IMR-90 (cell line): ENCODE measurements at regions not wholly inside any gene's neighbourhood (a gene's known extent, or its start where the extent isn't known, plus 50 kb on each side); places are given as distances from the start of the nearest gene placed in this dataset.

ENCODE experiments used
- ATAC-seq: fragments of 200-7000 bp; cut with Tn5 transposase; 2 replicates; pipeline ENCODE4 v1.9.1; 2020; ENCODE audit warnings: low read depth, mild to moderate bottlenecking, moderate library complexity
- BruUV-seq: library from RNA; stranded (reverse); fragments of 400-500 nt; replicated peaks from 2 replicates; lab custom pipeline; 2021; lab: Mats Ljungman, UMichigan
- CTCF ChIA-PET: fragments of 300-600 bp; formaldehyde crosslinking; extraction: SDS; loops from one replicate; lab custom pipeline; 2021; ENCODE audit warnings: antibody characterized with exemption; lab: Yijun Ruan, JAX
- POLR2A ChIA-PET: fragments of 300-600 bp; sonication (Branson Sonifier 250); formaldehyde crosslinking; loops from one replicate; lab custom pipeline; 2022; ENCODE audit warnings: antibody characterized with exemption; ENCODE audit not compliant: unreplicated experiment; lab: Charles Lee
- DNase-seq: peaks from one replicate; pipeline ENCODE4 v3.0.0; 2013
- H2AFZ ChIP-seq: replicated peaks from 2 replicates; pipeline ENCODE3; 2013; ENCODE audit warnings: low read length, mild to moderate bottlenecking; ENCODE audit not compliant: poor library complexity
- H2AK5ac ChIP-seq: 2 replicates; pipeline ENCODE4 v1.6.1; 2013; ENCODE audit warnings: low read depth, low read length, inconsistent platforms
- H2AK9ac ChIP-seq: replicated peaks from 2 replicates; pipeline ENCODE3; 2013; ENCODE audit warnings: mild to moderate bottlenecking, low read depth, low read length, moderate library complexity; ENCODE audit not compliant: poor library complexity
- H2BK120ac ChIP-seq: 2 replicates; pipeline ENCODE4 v1.6.1; 2013; ENCODE audit warnings: low read depth, low read length, inconsistent platforms
- H2BK15ac ChIP-seq: 3 replicates; pipeline ENCODE4 v1.6.1; 2013; ENCODE audit warnings: low read depth, low read length, inconsistent platforms
- H2BK20ac ChIP-seq: 2 replicates; pipeline ENCODE4 v1.6.1; 2013; ENCODE audit warnings: low read depth, mild to moderate bottlenecking, inconsistent platforms, low read length, moderate library complexity
- H2BK5ac ChIP-seq: 2 replicates; pipeline ENCODE4 v1.6.1; 2013; ENCODE audit warnings: mild to moderate bottlenecking, low read depth, low read length, inconsistent platforms; ENCODE audit not compliant: poor library complexity, severe bottlenecking
- H3K14ac ChIP-seq: replicated peaks from 2 replicates; pipeline ENCODE4 v1.6.1; 2013; ENCODE audit warnings: low read depth, low read length, inconsistent platforms
- H3K18ac ChIP-seq: 2 replicates; pipeline ENCODE4 v1.6.1; 2013; ENCODE audit warnings: low read depth, low read length, control low read depth
- H3K23ac ChIP-seq: 2 replicates; pipeline ENCODE4 v1.6.1; 2013; ENCODE audit warnings: low read depth, low read length, inconsistent platforms
- H3K27ac ChIP-seq: 2 replicates; pipeline ENCODE4 v1.5.1; 2013; ENCODE audit warnings: mild to moderate bottlenecking, control low read depth, low read length; ENCODE audit not compliant: insufficient read depth
- H3K27me3 ChIP-seq: 2 replicates; pipeline ENCODE4 v1.6.1; 2013; ENCODE audit warnings: low read length; ENCODE audit not compliant: control insufficient read depth, insufficient read depth
- H3K36me3 ChIP-seq: 2 replicates; pipeline ENCODE4 v1.6.1; 2013; ENCODE audit warnings: low read length, mixed read lengths; ENCODE audit not compliant: control insufficient read depth, insufficient read depth
- H3K4ac ChIP-seq: 2 replicates; pipeline ENCODE4 v1.6.1; 2013; ENCODE audit warnings: low read depth, low read length, inconsistent platforms
- H3K4me1 ChIP-seq: 2 replicates; pipeline ENCODE4 v1.6.1; 2013; ENCODE audit warnings: low read length, mixed read lengths; ENCODE audit not compliant: control insufficient read depth, insufficient read depth
- H3K4me2 ChIP-seq: 2 replicates; pipeline ENCODE4 v1.6.1; 2013; ENCODE audit warnings: low read depth, mild to moderate bottlenecking, control low read depth, low read length, moderate library complexity
- H3K4me3 ChIP-seq: 2 replicates; pipeline ENCODE4 v1.5.1; 2013; ENCODE audit warnings: low read depth, mild to moderate bottlenecking, control low read depth, low read length, moderate library complexity; ENCODE audit not compliant: insufficient read depth
- H3K56ac ChIP-seq: 2 replicates; pipeline ENCODE4 v1.6.1; 2013; ENCODE audit warnings: low read length, inconsistent platforms; ENCODE audit not compliant: insufficient read depth; ENCODE audit errors: extremely low read depth
- H3K79me1 ChIP-seq, 2 experiments: 2 replicates each; pipeline ENCODE4 v1.6.1; 2013; ENCODE audit warnings: low read length in 2 of 2, inconsistent platforms in 1 of 2, low read depth in 1 of 2
- H3K9ac ChIP-seq: 2 replicates; pipeline ENCODE4 v1.6.1; 2013; ENCODE audit warnings: low read depth, low read length, control low read depth
- H3K9me1 ChIP-seq: 2 replicates; pipeline ENCODE4 v1.6.1; 2013; ENCODE audit warnings: low read length, inconsistent platforms; ENCODE audit not compliant: insufficient read depth
- H3K9me3 ChIP-seq: 2 replicates; pipeline ENCODE4 v1.6.1; 2013; ENCODE audit warnings: low read length; ENCODE audit not compliant: control insufficient read depth, insufficient read depth
- H4K20me1 ChIP-seq: 2 replicates; pipeline ENCODE4 v1.6.1; 2013; ENCODE audit warnings: low read length, inconsistent platforms; ENCODE audit not compliant: insufficient read depth
- H4K5ac ChIP-seq: 2 replicates; pipeline ENCODE4 v1.6.1; 2013; ENCODE audit warnings: mild to moderate bottlenecking, low read depth, low read length, control low read depth
- H4K8ac ChIP-seq, 2 experiments: 2 replicates each; pipeline ENCODE4 v1.6.1; 2013; ENCODE audit warnings: low read depth in 2 of 2, low read length in 2 of 2, control low read depth in 1 of 2, inconsistent platforms in 1 of 2
- H4K91ac ChIP-seq: 2 replicates; pipeline ENCODE4 v1.6.1; 2013; ENCODE audit warnings: low read depth, low read length, inconsistent platforms; ENCODE audit not compliant: insufficient read depth
- CEBPB ChIP-seq: IDR thresholded peaks from 2 replicates; pipeline ENCODE4 v1.6.1; 2012; ENCODE audit warnings: low read depth, low read length, improper control_type of control experiment
- MXI1 ChIP-seq: IDR thresholded peaks from 2 replicates; pipeline ENCODE4 v1.6.1; 2012; ENCODE audit warnings: low read depth, mild to moderate bottlenecking, low read length, moderate library complexity, borderline replicate concordance
- RCOR1 ChIP-seq: IDR thresholded peaks from 2 replicates; pipeline ENCODE4 v1.6.1; 2012; ENCODE audit warnings: mild to moderate bottlenecking, low read length, improper control_type of control experiment; ENCODE audit not compliant: insufficient replicate concordance
- USF2 ChIP-seq: fragments of 150-350 bp; IDR thresholded peaks from 2 replicates; pipeline ENCODE4 v1.6.1; 2017; ENCODE audit warnings: mild to moderate bottlenecking, antibody characterized with exemption, low read length, low read depth
- dilution Hi-C: fragments of 300-500 bp; cut with HindIII; formaldehyde crosslinking; loops from one replicate; pipeline ENCODE4 v1.14.3; 2018; ENCODE audit warnings: low sequenced_read_pairs; ENCODE audit not compliant: unreplicated experiment
- in situ Hi-C: fragments of 300-500 bp; cut with MboI; formaldehyde crosslinking; loops from 3 replicates; pipeline ENCODE4 v1.14.3; 2019; ENCODE audit warnings: low sequenced_read_pairs, inconsistent platforms, mixed read lengths
- intact Hi-C: fragments of 100-400 bp; cut with micrococcal nuclease; formaldehyde crosslinking; loops from 2 replicates; pipeline ENCODE4 v1.10.0; 2022

- TF ChIP-seq USF2, result no peak
- TF ChIP-seq MXI1, result no peak
- TF ChIP-seq RCOR1, result no peak
- no peak for TF ChIP-seq CEBPB
- ChIA-PET POLR2A (no interaction called here), CTCF (no interaction called here)
- Histone ChIP-seq H2BK5ac (no peak overlapping the region), H3K79me1 (no peaks in the 10 kb centered on the region), H2AK9ac (no peak overlapping the region), H3K18ac (no peak overlapping the region), H3K4me2 (no peak overlapping the region), H3K27ac (no peak overlapping the region), H2BK20ac (no peak overlapping the region), H3K27me3 (no peaks in the 10 kb centered on the region), H4K91ac (no peak overlapping the region), H2AK5ac (no peak overlapping the region), H3K4ac (no peak overlapping the region), H3K4me1 (no peaks in the 10 kb centered on the region), H3K9me3 (no peaks in the 10 kb centered on the region), H3K9me1 (no peaks in the 10 kb centered on the region), H2BK120ac (no peak overlapping the region), H4K20me1 (no peaks in the 10 kb centered on the region), H3K4me3 (no peak overlapping the region), H3K23ac (no peak overlapping the region), H3K9ac (no peak overlapping the region), H2AFZ (no peak overlapping the region), H3K14ac (no peak overlapping the region), H2BK15ac (no peak overlapping the region), H4K8ac (no peak overlapping the region), H4K5ac (no peak overlapping the region), H3K56ac (no peak overlapping the region), H3K36me3 (no peaks in the 10 kb centered on the region)
- ATAC-seq (no peak), DNase-seq (no peak)
- intact Hi-C loops (no loop called here), dilution Hi-C loops (no loop called here), in situ Hi-C loops (no loop called here)
- no TSS peak for BruUV-seq
Measured at GRCh38 chr3:153658136-153658535, 463.1 kb upstream of the ARHGEF26 start.
